HL-60 (cell line): ENCODE measurements at regions not wholly inside any gene's neighbourhood (a gene's known extent, or its start where the extent isn't known, plus 50 kb on each side); places are given as distances from the start of the nearest gene placed in this dataset.
A peak's percentile ranks its signal among the peaks of the same experiment; 100 is the strongest.

Source experiments
- DNase-seq, 2 experiments: peaks; one replicate each; pipeline ENCODE4 v3.0.0-alpha.2; 2010 to 2020; ENCODE audit warnings: low read depth in 1 of 2, low spot score in 1 of 2
- H3K27ac ChIP-seq: fragments of 250-450 bp; sonication (Bioruptor Pico); replicated peaks from 2 replicates; pipeline ENCODE4 v1.5.1; 2020; ENCODE audit warnings: mild to moderate bottlenecking, moderate library complexity
- H3K27me3 ChIP-seq: fragments of 250-450 bp; sonication (Bioruptor Pico); 2 replicates; pipeline ENCODE4 v1.5.1; 2021; ENCODE audit warnings: mild to moderate bottlenecking, moderate library complexity; ENCODE audit not compliant: insufficient read depth, poor library complexity, severe bottlenecking
- H3K4me3 ChIP-seq: replicated peaks from 2 replicates; pipeline ENCODE4 v1.5.1; 2011; ENCODE audit warnings: mild to moderate bottlenecking, control low read depth, low read length; ENCODE audit not compliant: insufficient read depth
- CTCF ChIP-seq: IDR thresholded peaks from one replicate; pipeline ENCODE4 v1.5.1; 2011; ENCODE audit warnings: low read length, control low read depth, inconsistent platforms; ENCODE audit not compliant: insufficient read depth
- GABPA ChIP-seq: IDR thresholded peaks from 2 replicates; pipeline ENCODE4 v1.6.1; 2012; ENCODE audit warnings: low read depth
- POLR2AphosphoS5 ChIP-seq: IDR thresholded peaks from 2 replicates; pipeline ENCODE4 v1.6.1; 2012; ENCODE audit warnings: low read depth
- REST ChIP-seq: IDR thresholded peaks from 2 replicates; pipeline ENCODE4 v1.6.1; 2012; ENCODE audit warnings: low read depth; ENCODE audit not compliant: insufficient replicate concordance
- SPI1 ChIP-seq: IDR thresholded peaks from 2 replicates; pipeline ENCODE4 v1.6.1; 2012; ENCODE audit warnings: low read depth, mild to moderate bottlenecking, borderline replicate concordance

- Histone ChIP-seq H3K4me3 (no peak overlapping the region), H3K27me3 (no peaks in the 10 kb centered on the region), H3K27ac (peak overlapping the region; percentile 43)
- DNase-seq, result no peak
- TF ChIP-seq POLR2AphosphoS5 (no peak), REST (no peak), GABPA (no peak), SPI1 (no peak), CTCF (no peak)
Observed at GRCh38 chr12:90153827-90154226, 445.2 kb upstream of the ATP2B1 start.

GRCh38 chr12:90152897-90153624 lies 444.4 kb upstream of the ATP2B1 start:
- no peak overlapping the region for H3K4me3 ChIP-seq
- peak in 1 of 2 experiments; percentile 56 for DNase-seq
- TF ChIP-seq GABPA (no peak), POLR2AphosphoS5 (peak; percentile 55; the same call in 1 of the 2 replicates), SPI1 (0 out of 2 replicates have a peak, but pooled peaks have one; percentile 12)
- H3K27me3 ChIP-seq, result no peaks in the 10 kb centered on the region
- H3K27ac ChIP-seq, result peak overlapping the region; percentile 43

- no peak overlapping the region for H3K27ac ChIP-seq
- TF ChIP-seq CTCF (no peak), REST (no peak), SPI1 (no peak), POLR2AphosphoS5 (no peak), GABPA (no peak)
- H3K4me3 ChIP-seq, result no peak overlapping the region
- DNase-seq, result no peak
- H3K27me3 ChIP-seq, result no peaks in the 10 kb centered on the region
Observed at GRCh38 chr12:90151491-90152015, 442.9 kb upstream of the ATP2B1 start.

- Histone ChIP-seq H3K4me3 (no peak overlapping the region), H3K27ac (no peak overlapping the region), H3K27me3 (no peaks in the 10 kb centered on the region)
- no peak for DNase-seq
- no peak for TF ChIP-seq REST
- no peak for TF ChIP-seq CTCF
- TF ChIP-seq SPI1, result no peak
- TF ChIP-seq POLR2AphosphoS5, result no peak
- no peak for TF ChIP-seq GABPA
Observed at GRCh38 chr12:90149453-90149852, 440.8 kb upstream of the ATP2B1 start.
